ENCODE measurements at regions not wholly inside any gene's neighbourhood (a gene's known extent, or its start where the extent isn't known, plus 50 kb on each side); places are given as distances from the start of the nearest gene placed in this dataset.

DNA sequence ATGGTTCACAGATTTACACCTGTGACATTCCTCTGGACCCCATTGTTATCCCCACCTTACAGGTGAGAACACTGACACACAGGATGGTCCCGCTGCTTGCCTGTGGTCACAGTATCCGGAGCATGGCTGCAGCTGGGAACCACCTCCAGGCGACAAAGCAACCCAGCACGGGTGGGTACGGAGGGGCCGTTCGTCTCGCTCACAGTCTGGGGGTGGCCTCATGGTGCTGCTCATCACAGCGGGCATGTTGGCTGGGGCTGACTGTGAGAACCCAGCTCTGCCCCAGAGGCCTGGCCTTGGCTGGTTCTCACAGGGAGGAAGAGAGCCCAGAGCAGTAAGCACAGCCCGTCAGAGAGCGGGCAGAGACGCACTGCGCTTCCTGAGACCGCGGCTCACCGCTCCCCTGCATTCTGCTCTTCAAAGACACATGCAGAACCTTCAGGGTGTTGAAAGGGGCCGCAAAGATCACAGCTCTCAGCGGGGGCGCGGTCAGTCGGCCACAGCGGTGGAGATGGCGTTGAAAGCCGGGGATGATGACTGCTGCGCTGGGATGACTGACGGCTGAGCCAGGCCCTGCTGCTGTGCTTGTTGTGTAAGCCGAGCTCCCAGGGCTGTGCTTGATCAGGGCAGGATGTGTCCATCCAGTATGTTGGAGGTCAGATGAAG, 423.0 kb downstream of the BRD1 start:
- H3K4me3 ChIP-seq (ENCODE audit: insufficient read depth, low read depth, low read length): no peak overlapping the region
- no peaks in the 10 kb centered on the region for H3K36me3 ChIP-seq (ENCODE audit: control insufficient read depth, insufficient read depth, low read length)
- H3K27me3 ChIP-seq (ENCODE audit: control insufficient read depth, insufficient read depth, low read length): no peaks in the 10 kb centered on the region
- peaks cover 48% of the 10 kb centered on the region for H3K9me3 ChIP-seq (ENCODE audit: control insufficient read depth, insufficient read depth, low read length)
- POLR2A ChIA-PET (ENCODE audit: unreplicated experiment): no interaction called here
- no peak overlapping the region for H3K9ac ChIP-seq (ENCODE audit: low read depth, low read length)
- no peak overlapping the region for H3K4me2 ChIP-seq (ENCODE audit: low read depth, low read length)
- no peak overlapping the region for H2BK20ac ChIP-seq (ENCODE audit: low read depth, low read length)
- no peak overlapping the region for H3K4ac ChIP-seq (ENCODE audit: low read depth, low read length)
- no peak overlapping the region for H2BK5ac ChIP-seq (ENCODE audit: low read depth, low read length, poor library complexity, severe bottlenecking)
- ATAC-seq (ENCODE audit: low read depth) (no peak), DNase-seq (no peak)
- H2AK9ac ChIP-seq (replicated peaks; ENCODE audit: low read depth, low read length, poor library complexity): no peak overlapping the region
- no peak overlapping the region for H2BK120ac ChIP-seq (ENCODE audit: low read depth, low read length)
- intact Hi-C loops (cut with micrococcal nuclease) (no loop called here), in situ Hi-C loops (cut with MboI; ENCODE audit: low sequenced_read_pairs) (no loop called here), dilution Hi-C loops (cut with HindIII; ENCODE audit: low sequenced_read_pairs, unreplicated experiment) (no loop called here)
- H4K8ac ChIP-seq (ENCODE audit: low read depth in 2 of 2, low read length in 2 of 2): no peak overlapping the region
- CTCF ChIA-PET: no interaction called here
- no peak overlapping the region for H4K5ac ChIP-seq (ENCODE audit: low read depth, low read length)
- 45% methylated on average over 12 of the region's 27 CpGs; no CpG with 5 or more reads in 1 of the 2 experiments for WGBS, 2 experiments (ENCODE audit: extremely low coverage in 2 of 2, insufficient read length in 1 of 2)
- H3K4me1 ChIP-seq (ENCODE audit: control insufficient read depth, insufficient read depth, low read length): no peaks in the 10 kb centered on the region
- H3K27ac ChIP-seq (ENCODE audit: insufficient read depth, low read length): no peak overlapping the region
- H3K9me1 ChIP-seq (ENCODE audit: insufficient read depth, low read length): no peaks in the 10 kb centered on the region
- H2BK15ac ChIP-seq (ENCODE audit: low read depth, low read length): no peak overlapping the region
- H3K14ac ChIP-seq (replicated peaks; ENCODE audit: low read depth, low read length): no peak overlapping the region
- no peak overlapping the region for H4K91ac ChIP-seq (ENCODE audit: insufficient read depth, low read depth, low read length)
- H3K79me1 ChIP-seq (ENCODE audit: low read depth in 1 of 2, low read length in 2 of 2): no peaks in the 10 kb centered on the region
- H2AK5ac ChIP-seq (ENCODE audit: low read depth, low read length): no peak overlapping the region
- TF ChIP-seq CTCF (conservative IDR thresholded peaks at IDR 0.05; ENCODE audit: low read depth, low read length) (no peak), BHLHE40 (IDR thresholded peaks at IDR 0.05; ENCODE audit: low read depth, low read length) (no peak), NFE2L2 (IDR thresholded peaks at IDR 0.05; ENCODE audit: low read depth, low read length) (no peak), MXI1 (IDR thresholded peaks at IDR 0.05; ENCODE audit: borderline replicate concordance, low read depth, low read length) (no peak), RCOR1 (IDR thresholded peaks at IDR 0.05; ENCODE audit: insufficient replicate concordance, low read length) (no peak), ELK1 (IDR thresholded peaks at IDR 0.05; ENCODE audit: borderline replicate concordance, low read depth, low read length) (no peak), POLR2A (IDR thresholded peaks at IDR 0.05; ENCODE audit: low read depth, low read length) (no peak)
- H3K18ac ChIP-seq (ENCODE audit: low read depth, low read length): no peak overlapping the region
- no TSS peak for BruUV-seq (replicated peaks)
- no peak overlapping the region for H2AFZ ChIP-seq (replicated peaks; ENCODE audit: low read length, poor library complexity)
- H3K56ac ChIP-seq (ENCODE audit: extremely low read depth, insufficient read depth, low read length): no peak overlapping the region
- H4K20me1 ChIP-seq (ENCODE audit: insufficient read depth, low read length): no peaks in the 10 kb centered on the region
- H3K23ac ChIP-seq (ENCODE audit: low read depth, low read length): no peak overlapping the region

All from IMR-90 (cell line).